OCI-LY7 (cell line): ENCODE measurements at regions not wholly inside any gene's neighbourhood (a gene's known extent, or its start where the extent isn't known, plus 50 kb on each side); places are given as distances from the start of the nearest gene placed in this dataset.

Source experiments
- EZH2phosphoT487 ChIP-seq: fragments of 200-600 bp; sonication (generic); IDR thresholded peaks from 2 replicates; pipeline ENCODE4 v1.6.1; 2018; ENCODE audit warnings: low read depth, borderline replicate concordance, mild to moderate bottlenecking, mixed run types, antibody characterized with exemption, low read length, moderate library complexity, mixed read lengths
- TF ChIP-seq, protein P1 (sequence below): fragments of 200-600 bp; sonication (generic); conservative IDR thresholded peaks from 2 replicates; pipeline ENCODE4 v1.5.1; 2014; ENCODE audit warnings: mild to moderate bottlenecking, antibody characterized with exemption, low read length, moderate library complexity, mixed read lengths

DNA sequence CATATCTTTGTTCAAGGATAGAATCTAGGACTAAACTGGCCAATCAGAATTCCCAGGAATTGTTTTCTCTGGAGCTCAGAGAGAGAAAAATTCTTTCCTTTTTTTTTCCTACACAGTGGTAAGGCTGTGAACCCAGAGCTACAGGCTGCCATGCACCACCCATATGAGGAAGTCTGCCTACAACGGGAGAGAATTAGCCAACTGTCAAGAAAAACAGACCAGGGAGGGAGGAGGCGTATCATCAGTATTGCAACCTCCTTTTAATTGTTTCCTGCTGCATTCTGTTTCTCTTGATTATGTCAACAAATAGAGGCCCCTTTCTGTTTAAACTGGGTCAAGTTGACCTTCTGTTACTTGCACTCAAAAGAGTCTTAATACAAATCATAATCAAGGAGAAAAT, 176.5 kb upstream of the UBASH3B start:
- TF ChIP-seq, protein P1, sequence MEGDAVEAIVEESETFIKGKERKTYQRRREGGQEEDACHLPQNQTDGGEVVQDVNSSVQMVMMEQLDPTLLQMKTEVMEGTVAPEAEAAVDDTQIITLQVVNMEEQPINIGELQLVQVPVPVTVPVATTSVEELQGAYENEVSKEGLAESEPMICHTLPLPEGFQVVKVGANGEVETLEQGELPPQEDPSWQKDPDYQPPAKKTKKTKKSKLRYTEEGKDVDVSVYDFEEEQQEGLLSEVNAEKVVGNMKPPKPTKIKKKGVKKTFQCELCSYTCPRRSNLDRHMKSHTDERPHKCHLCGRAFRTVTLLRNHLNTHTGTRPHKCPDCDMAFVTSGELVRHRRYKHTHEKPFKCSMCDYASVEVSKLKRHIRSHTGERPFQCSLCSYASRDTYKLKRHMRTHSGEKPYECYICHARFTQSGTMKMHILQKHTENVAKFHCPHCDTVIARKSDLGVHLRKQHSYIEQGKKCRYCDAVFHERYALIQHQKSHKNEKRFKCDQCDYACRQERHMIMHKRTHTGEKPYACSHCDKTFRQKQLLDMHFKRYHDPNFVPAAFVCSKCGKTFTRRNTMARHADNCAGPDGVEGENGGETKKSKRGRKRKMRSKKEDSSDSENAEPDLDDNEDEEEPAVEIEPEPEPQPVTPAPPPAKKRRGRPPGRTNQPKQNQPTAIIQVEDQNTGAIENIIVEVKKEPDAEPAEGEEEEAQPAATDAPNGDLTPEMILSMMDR = no peak
- TF ChIP-seq EZH2phosphoT487 = no peak
